ENCODE measurements at regions not wholly inside any gene's neighbourhood (a gene's known extent, or its start where the extent isn't known, plus 50 kb on each side); places are given as distances from the start of the nearest gene placed in this dataset.

DNA sequence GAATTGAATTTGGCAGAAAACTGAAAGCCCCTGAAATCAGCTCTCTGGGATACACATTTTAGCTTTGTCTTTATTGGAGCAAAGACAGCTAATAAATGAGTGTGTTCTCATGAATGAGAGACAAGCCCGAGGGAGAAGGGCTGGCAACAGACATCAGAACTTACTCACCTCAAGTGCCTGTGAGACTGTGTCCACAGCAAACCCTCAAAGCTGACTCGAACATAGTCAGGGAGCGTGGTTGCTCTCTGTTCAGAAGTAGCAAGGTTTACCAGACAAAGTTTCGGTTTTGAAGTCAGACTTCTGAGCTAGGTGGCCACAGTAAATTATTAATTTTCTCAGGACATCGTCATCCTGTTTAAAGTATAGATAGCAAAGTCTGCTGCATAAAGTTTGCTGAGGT, 207.9 kb downstream of the CMPK2 start:
- TF ChIP-seq REST (IDR thresholded peaks at IDR 0.05; ENCODE audit: insufficient read depth in 1 of 2, low read depth in 2 of 2, low read length in 2 of 2) = no peak

DNA sequence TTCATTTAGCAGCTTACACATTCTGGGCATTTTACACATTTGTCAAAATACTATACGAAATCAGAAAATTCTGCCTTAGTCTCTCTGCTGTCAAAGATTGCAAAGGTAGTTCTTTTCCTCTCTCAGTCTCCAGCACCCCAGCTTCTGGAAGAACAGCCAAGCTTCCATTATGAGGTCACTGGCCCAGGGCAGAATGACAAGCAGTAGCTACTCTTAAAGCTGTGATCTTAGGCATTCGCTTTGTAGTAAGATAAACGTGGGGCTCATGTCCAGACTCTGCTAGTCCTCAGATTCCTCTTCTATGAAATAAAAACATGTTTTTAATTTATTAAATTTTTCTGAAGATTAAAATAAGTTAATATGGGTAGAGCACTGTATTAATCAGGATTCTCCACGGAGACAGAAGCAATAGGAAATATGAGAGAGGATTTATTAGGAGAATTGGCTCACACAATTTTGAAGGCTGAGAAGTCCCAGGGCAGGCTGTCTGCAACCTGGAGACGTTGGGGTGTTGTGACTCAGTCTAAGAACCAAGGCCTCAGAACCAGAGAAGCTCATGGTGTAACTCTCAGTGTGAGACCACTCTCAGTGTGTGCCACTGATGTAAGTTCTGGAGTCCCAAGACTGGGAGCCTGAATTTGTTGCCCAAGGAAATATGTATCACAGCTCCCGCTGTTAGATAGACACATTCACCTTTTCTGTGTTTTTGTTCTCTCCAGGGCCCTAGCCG, 201.2 kb downstream of the CMPK2 start:
- TF ChIP-seq POLR2AphosphoS5 (IDR thresholded peaks at IDR 0.05; ENCODE audit: low read depth, low read length) (no peak), TAF1 (IDR thresholded peaks at IDR 0.05; ENCODE audit: borderline replicate concordance, insufficient read depth, low read length) (no peak), SIN3A (IDR thresholded peaks at IDR 0.05; ENCODE audit: borderline replicate concordance, insufficient read depth, low read length) (no peak)

GRCh38 chr2:6665093-6666045, 200.3 kb downstream of the CMPK2 start:
- TF ChIP-seq FOXP2 (optimal IDR thresholded peaks at IDR 0.05; ENCODE audit: borderline replicate concordance, extremely low read depth, extremely low read length, insufficient read depth) (no peak), POLR2AphosphoS5 (IDR thresholded peaks at IDR 0.05; ENCODE audit: low read depth, low read length) (no peak), TAF1 (IDR thresholded peaks at IDR 0.05; ENCODE audit: borderline replicate concordance, insufficient read depth, low read length) (no peak), REST (IDR thresholded peaks at IDR 0.05; ENCODE audit: insufficient read depth in 1 of 2, low read depth in 2 of 2, low read length in 2 of 2) (no peak)

- no peak for TF ChIP-seq POLR2AphosphoS5 (IDR thresholded peaks at IDR 0.05; ENCODE audit: low read depth, low read length)
- TF ChIP-seq FOXP2 (optimal IDR thresholded peaks at IDR 0.05; ENCODE audit: borderline replicate concordance, extremely low read depth, extremely low read length, insufficient read depth) = no peak
- no peak for TF ChIP-seq SIN3A (IDR thresholded peaks at IDR 0.05; ENCODE audit: borderline replicate concordance, insufficient read depth, low read length)
- no peak for TF ChIP-seq REST (IDR thresholded peaks at IDR 0.05; ENCODE audit: insufficient read depth in 1 of 2, low read depth in 2 of 2, low read length in 2 of 2)
- TF ChIP-seq TAF1 (IDR thresholded peaks at IDR 0.05; ENCODE audit: borderline replicate concordance, insufficient read depth, low read length) = no peak
Measured at GRCh38 chr2:6667326-6667725, 198.4 kb downstream of the CMPK2 start.

DNA sequence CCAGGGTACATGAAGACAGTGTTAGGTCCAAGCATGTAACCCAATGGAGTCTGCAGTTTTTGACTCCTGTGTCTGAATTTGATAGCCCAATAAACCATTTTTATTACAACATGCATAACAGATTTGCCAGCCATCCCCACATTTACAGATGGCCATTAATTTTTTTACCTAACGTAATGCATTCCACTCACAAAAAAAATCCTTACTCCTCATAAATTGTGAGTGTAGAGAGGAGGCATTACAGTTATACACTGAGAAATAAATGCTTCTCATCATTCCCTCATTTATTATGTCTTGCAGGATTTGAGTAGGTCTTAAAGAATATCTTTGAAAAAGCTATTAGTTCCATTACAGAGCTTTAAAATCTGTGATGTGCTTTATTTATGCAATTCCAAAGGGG, 193.8 kb downstream of the CMPK2 start:
- TF ChIP-seq POLR2AphosphoS5 (IDR thresholded peaks at IDR 0.05; ENCODE audit: low read depth, low read length) = no peak
- TF ChIP-seq TAF1 (IDR thresholded peaks at IDR 0.05; ENCODE audit: borderline replicate concordance, insufficient read depth, low read length) = no peak
- no peak for TF ChIP-seq FOXP2 (optimal IDR thresholded peaks at IDR 0.05; ENCODE audit: borderline replicate concordance, extremely low read depth, extremely low read length, insufficient read depth)
- TF ChIP-seq SIN3A (IDR thresholded peaks at IDR 0.05; ENCODE audit: borderline replicate concordance, insufficient read depth, low read length) = no peak
- no peak for TF ChIP-seq REST (IDR thresholded peaks at IDR 0.05; ENCODE audit: insufficient read depth in 1 of 2, low read depth in 2 of 2, low read length in 2 of 2)

All from PFSK-1 (cell line).